OCI-LY7 (cell line): ENCODE measurements at regions not wholly inside any gene's neighbourhood (a gene's known extent, or its start where the extent isn't known, plus 50 kb on each side); places are given as distances from the start of the nearest gene placed in this dataset.

Source experiments
- CTCF ChIP-seq: fragments of 200-600 bp; sonication (generic); conservative IDR thresholded peaks from 2 replicates; pipeline ENCODE4 v1.5.1; 2014; ENCODE audit warnings: mild to moderate bottlenecking, antibody characterized with exemption, low read length, moderate library complexity, mixed read lengths
- EZH2phosphoT487 ChIP-seq: fragments of 200-600 bp; sonication (generic); IDR thresholded peaks from 2 replicates; pipeline ENCODE4 v1.6.1; 2018; ENCODE audit warnings: low read depth, borderline replicate concordance, mild to moderate bottlenecking, mixed run types, antibody characterized with exemption, low read length, moderate library complexity, mixed read lengths

GRCh38 chr5:34535433-34535832, 120.7 kb upstream of the RAI14 start:
- TF ChIP-seq CTCF = no peak
- TF ChIP-seq EZH2phosphoT487 = no peak
